ENCODE measurements at regions not wholly inside any gene's neighbourhood (a gene's known extent, or its start where the extent isn't known, plus 50 kb on each side); places are given as distances from the start of the nearest gene placed in this dataset.

- Histone ChIP-seq H3K27ac (no peak overlapping the region), H3K4me3 (no peak overlapping the region)
- no peak for DNase-seq (ENCODE audit: low spot score)
- no peak for TF ChIP-seq CTCF (IDR thresholded peaks at IDR 0.05)
Observed at GRCh38 chr12:66768293-66768692, 89.4 kb upstream of the GRIP1 start.

- DNase-seq (ENCODE audit: low spot score): no peak
- Histone ChIP-seq H3K27ac (no peak overlapping the region), H3K4me3 (no peak overlapping the region)
- TF ChIP-seq CTCF (IDR thresholded peaks at IDR 0.05): no peak
Observed at GRCh38 chr12:66774929-66775328, 96.1 kb upstream of the GRIP1 start.

- no peak for DNase-seq (ENCODE audit: low spot score)
- Histone ChIP-seq H3K27ac (no peak overlapping the region), H3K4me3 (no peak overlapping the region)
- TF ChIP-seq CTCF (IDR thresholded peaks at IDR 0.05): no peak
Observed at GRCh38 chr12:66775871-66776270, 97.0 kb upstream of the GRIP1 start.

GRCh38 chr12:66776974-66777373 lies 98.1 kb upstream of the GRIP1 start:
- Histone ChIP-seq H3K4me3 (no peak overlapping the region), H3K27ac (no peak overlapping the region)
- DNase-seq (ENCODE audit: low spot score): no peak
- TF ChIP-seq CTCF (IDR thresholded peaks at IDR 0.05): no peak

- H3K4me3 ChIP-seq: no peak overlapping the region
- no peak overlapping the region for H3K27ac ChIP-seq
- TF ChIP-seq CTCF (IDR thresholded peaks at IDR 0.05): no peak
- no peak for DNase-seq (ENCODE audit: low spot score)
Observed at GRCh38 chr12:66779466-66779865, 100.6 kb upstream of the GRIP1 start.

GRCh38 chr12:66786531-66787308 lies 107.8 kb upstream of the GRIP1 start:
- no peak for TF ChIP-seq CTCF (IDR thresholded peaks at IDR 0.05)
- no peak for DNase-seq (ENCODE audit: low spot score)
- H3K4me3 ChIP-seq: no peak overlapping the region
- H3K27ac ChIP-seq: no peak overlapping the region

GRCh38 chr12:66799551-66799950 lies 120.7 kb upstream of the GRIP1 start:
- Histone ChIP-seq H3K4me3 (no peak overlapping the region), H3K27ac (no peak overlapping the region)
- no peak for TF ChIP-seq CTCF (IDR thresholded peaks at IDR 0.05)
- DNase-seq (ENCODE audit: low spot score): no peak

Data from coronary artery (tissue), 2 donors.